Activated naive CD4-positive, alpha-beta T cell treated with anti-CD3 and anti-CD28 coated beads, Interleukin-2, amount 50 U/mL, for 24 hours (primary cell): ENCODE measurements at regions not wholly inside any gene's neighbourhood (a gene's known extent, or its start where the extent isn't known, plus 50 kb on each side); places are given as distances from the start of the nearest gene placed in this dataset.

Source experiments
- H3K27ac Mint-ChIP-seq: one replicate; pipeline ENCODE4 v1.8.0; 2021; ENCODE audit warnings: mild to moderate bottlenecking, mixed read lengths
- H3K27me3 Mint-ChIP-seq: one replicate; pipeline ENCODE4 v1.8.0; 2021; ENCODE audit warnings: mixed read lengths
- H3K36me3 Mint-ChIP-seq: one replicate; pipeline ENCODE4 v1.8.0; 2021; ENCODE audit warnings: mixed read lengths
- H3K4me1 Mint-ChIP-seq: one replicate; pipeline ENCODE4 v1.8.0; 2021; ENCODE audit warnings: mixed read lengths
- H3K4me3 Mint-ChIP-seq: one replicate; pipeline ENCODE4 v1.8.0; 2021; ENCODE audit warnings: mild to moderate bottlenecking, mixed read lengths
- H3K9me3 Mint-ChIP-seq: one replicate; pipeline ENCODE4 v1.8.0; 2021; ENCODE audit warnings: mixed read lengths

DNA sequence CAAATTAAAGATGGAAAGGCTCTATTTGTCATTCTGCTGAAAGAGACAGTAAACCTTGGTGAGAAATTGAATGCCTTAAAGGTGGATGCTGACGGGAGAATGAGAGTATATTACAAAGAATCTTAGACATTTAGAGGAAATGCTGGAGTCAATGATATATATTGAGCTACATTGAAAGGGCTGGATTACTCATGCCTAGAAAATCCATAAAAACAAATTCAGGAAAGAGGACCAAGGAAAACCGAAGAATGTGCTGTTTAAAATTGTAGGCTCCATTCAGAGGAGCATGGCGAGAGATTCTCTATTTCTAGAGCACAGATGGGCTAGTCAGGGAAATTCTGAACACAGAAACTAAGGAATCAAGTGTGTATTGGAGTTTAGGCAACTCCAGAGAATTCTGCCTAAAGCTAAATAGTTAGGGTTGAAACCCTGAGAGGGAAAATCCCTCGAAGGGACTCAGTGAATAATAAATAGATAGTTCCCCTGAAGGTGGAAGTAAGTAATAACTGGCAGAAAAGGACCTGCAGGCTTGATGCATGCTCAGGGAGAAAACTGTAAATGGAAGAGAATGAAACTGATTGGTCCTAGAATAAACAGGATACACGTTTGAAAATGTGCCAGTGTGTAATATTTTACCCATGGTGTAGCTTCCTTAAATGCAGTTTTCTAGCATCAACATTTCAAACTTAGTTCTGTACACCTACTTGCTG is 1532.4 kb upstream of the TENM3 start:
- peaks cover 10% of the 10 kb centered on the region for H3K9me3 Mint-ChIP-seq
- no peaks in the 10 kb centered on the region for H3K36me3 Mint-ChIP-seq
- H3K4me3 Mint-ChIP-seq, result no peak overlapping the region
- H3K27ac Mint-ChIP-seq, result no peak overlapping the region
- H3K4me1 Mint-ChIP-seq, result no peaks in the 10 kb centered on the region
- H3K27me3 Mint-ChIP-seq, result no peaks in the 10 kb centered on the region

DNA sequence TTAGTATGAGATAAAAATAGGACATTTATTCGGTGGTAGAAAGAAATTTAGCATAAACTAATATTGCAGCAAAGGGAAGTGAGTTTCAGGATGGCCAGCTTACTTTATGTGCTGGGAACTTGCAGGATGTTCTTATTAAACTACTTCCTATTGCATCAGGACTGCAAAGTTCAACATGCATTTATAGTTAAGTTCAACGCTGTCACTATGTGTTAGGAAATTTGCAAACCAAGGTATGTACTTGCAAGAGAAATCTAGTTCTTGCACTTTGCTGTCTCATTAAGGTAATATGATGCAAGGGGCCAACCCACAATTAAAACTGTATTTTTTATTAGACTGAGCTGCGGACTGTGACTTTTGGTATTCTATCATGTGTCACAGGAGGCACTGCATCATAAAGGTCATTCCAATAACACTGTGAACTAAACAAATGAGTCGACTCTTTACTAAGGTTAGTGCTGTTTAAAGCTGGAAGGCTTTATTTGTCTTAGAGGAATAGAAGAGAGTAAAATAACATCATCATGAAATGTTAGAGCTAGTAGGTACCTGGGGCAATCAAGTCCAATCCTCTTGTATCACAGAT is 1525.7 kb upstream of the TENM3 start:
- Mint-ChIP-seq H3K9me3 (peaks cover 6% of the 10 kb centered on the region), H3K27ac (no peak overlapping the region), H3K4me3 (no peak overlapping the region), H3K36me3 (no peaks in the 10 kb centered on the region), H3K27me3 (no peaks in the 10 kb centered on the region), H3K4me1 (no peaks in the 10 kb centered on the region)

DNA sequence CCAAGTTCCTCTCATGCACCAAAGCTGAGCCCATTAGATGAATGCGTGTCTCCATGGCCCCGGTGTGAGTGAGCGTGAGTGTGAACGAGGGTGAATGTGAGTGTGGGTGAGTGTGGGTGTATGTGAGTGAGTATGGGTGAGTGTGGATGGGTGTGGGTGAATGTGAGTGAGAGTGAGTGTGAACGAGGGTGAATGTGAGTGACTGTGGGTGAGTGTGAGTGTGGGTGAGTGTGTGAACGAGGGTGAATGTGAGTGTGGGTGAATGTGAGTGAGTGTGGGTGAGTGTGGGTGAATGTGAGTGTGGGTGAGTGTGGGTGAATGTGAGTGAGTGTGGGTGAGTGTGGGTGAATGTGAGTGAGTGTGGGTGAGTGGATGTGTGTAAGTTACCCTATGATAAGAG is 1521.8 kb upstream of the TENM3 start:
- Mint-ChIP-seq H3K27me3 (no peaks in the 10 kb centered on the region), H3K27ac (no peak overlapping the region)

DNA sequence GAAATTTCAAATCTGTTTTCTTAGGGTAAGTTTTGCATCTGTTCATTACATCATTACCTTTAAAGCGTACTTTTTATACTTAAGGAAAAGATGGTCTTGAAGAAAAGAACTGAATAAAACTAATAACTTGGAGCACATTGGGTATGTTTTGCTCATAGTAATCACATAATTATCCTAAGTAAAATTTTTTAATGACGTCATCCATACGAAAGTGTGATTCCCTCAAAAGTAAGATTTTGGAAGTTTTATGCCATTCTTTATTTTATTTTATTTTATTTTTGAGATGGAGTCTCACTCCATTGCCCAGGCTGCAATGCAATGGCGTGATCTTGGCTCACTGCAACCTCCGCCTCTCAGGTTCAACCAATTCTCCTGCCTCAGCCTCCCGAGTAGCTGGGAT is 1516.6 kb upstream of the TENM3 start:
- no peaks in the 10 kb centered on the region for H3K27me3 Mint-ChIP-seq
- H3K27ac Mint-ChIP-seq, result no peak overlapping the region
- no peaks in the 10 kb centered on the region for H3K36me3 Mint-ChIP-seq
- H3K4me1 Mint-ChIP-seq, result no peaks in the 10 kb centered on the region
- no peak overlapping the region for H3K4me3 Mint-ChIP-seq
- no peaks in the 10 kb centered on the region for H3K9me3 Mint-ChIP-seq

More for the DNA sequence above, 1521.8 kb upstream of the TENM3 start:
- Mint-ChIP-seq H3K4me1 (no peaks in the 10 kb centered on the region), H3K36me3 (no peaks in the 10 kb centered on the region), H3K4me3 (no peak overlapping the region), H3K9me3 (no peaks in the 10 kb centered on the region)

DNA sequence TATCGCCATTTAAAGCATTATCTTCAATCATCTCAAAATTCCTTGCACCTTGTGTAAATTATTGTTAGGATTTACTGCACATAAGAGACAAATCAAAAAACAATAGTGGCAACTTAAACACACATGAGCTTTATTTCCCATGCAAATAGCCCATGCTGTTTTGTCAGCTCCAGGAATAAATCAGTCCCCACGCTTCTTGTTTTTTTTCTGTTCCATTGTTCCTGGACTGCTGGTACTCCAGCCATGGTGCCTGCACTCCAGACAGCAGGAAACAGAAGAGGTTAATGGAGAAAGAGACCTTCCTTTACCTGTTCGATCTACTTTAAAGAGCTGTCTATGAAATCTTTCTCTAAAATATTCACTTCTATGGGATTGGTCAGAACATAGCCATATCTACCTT is 1515.7 kb upstream of the TENM3 start:
- Mint-ChIP-seq H3K36me3 (no peaks in the 10 kb centered on the region), H3K27ac (no peak overlapping the region), H3K9me3 (no peaks in the 10 kb centered on the region), H3K4me3 (no peak overlapping the region), H3K4me1 (no peaks in the 10 kb centered on the region), H3K27me3 (no peaks in the 10 kb centered on the region)

DNA sequence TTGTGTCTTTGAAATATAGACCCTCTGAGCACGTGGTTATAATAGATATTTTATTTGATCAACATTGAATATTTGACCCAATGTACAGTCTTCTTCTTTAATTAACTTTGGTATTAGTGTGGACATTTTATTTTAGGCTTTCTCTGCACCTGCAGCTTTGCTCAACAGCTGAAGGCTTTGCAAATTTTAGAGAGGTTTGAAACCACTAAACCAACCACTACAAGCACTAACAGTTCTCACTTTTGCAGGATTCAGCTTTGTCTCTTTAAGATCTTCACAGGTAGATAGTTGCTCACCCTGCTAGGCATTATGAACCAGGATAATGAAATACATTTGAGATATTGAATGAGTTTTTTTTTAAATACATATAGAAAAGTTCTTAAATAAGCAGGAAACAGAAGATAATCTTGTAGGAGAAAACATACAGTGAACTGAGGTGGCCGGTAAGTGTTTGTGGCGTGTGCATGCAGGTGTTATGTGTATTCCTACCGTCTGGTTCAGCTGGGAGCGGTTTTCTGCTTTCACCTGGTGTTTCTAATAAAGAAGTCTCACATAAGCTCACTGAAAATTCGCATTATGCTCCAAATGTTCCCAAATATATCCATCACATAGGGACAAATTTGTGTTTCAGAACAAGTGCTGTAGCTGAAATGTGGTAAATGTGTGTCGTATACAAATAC is 1508.3 kb upstream of the TENM3 start:
- no peaks in the 10 kb centered on the region for H3K9me3 Mint-ChIP-seq
- H3K27ac Mint-ChIP-seq, result no peak overlapping the region
- H3K4me1 Mint-ChIP-seq, result no peaks in the 10 kb centered on the region
- no peaks in the 10 kb centered on the region for H3K36me3 Mint-ChIP-seq
- H3K27me3 Mint-ChIP-seq, result no peaks in the 10 kb centered on the region
- no peak overlapping the region for H3K4me3 Mint-ChIP-seq

DNA sequence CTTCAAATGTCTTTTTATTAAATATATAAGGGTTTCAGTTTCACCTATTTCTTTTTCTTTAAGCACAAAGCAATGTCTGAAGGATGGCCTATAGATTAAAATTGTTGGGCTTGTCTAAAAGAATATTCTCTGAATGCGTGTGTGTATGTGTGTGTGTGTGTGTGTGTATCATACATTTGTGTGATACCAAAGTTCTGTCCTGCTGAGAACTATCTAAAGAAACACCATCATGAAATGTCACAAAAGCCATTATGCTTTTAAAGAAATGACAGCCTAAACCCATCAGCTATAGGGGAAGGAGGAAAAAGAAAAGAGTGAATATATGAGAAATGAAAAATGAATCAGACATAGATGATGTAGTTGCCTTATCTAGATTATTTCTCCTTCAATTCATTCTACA is 1501.5 kb upstream of the TENM3 start:
- Mint-ChIP-seq H3K27me3 (no peaks in the 10 kb centered on the region), H3K27ac (no peak overlapping the region), H3K36me3 (no peaks in the 10 kb centered on the region), H3K9me3 (no peaks in the 10 kb centered on the region), H3K4me3 (no peak overlapping the region), H3K4me1 (no peaks in the 10 kb centered on the region)

DNA sequence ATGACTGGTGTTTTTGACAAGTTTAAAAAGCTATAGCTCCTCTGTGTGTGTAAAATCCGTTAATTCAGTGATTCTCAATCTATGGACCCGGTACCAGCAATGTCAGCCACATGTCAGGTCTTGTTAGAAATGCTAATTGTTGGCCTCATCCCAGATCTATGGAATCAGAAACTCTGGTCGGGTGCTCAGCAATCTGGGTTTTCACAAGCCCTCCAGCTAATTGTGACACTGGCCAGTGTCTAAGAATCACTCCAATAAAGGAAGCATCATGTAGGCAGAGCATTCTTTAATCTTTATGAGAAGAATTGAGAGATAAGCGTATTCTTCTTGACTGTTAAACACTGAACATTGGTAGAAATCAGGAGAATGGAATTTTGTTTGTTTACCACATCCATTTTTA is 1498.2 kb upstream of the TENM3 start:
- H3K27ac Mint-ChIP-seq, result no peak overlapping the region
- no peaks in the 10 kb centered on the region for H3K9me3 Mint-ChIP-seq
- H3K4me1 Mint-ChIP-seq, result no peaks in the 10 kb centered on the region
- no peaks in the 10 kb centered on the region for H3K27me3 Mint-ChIP-seq
- H3K4me3 Mint-ChIP-seq, result no peak overlapping the region
- H3K36me3 Mint-ChIP-seq, result no peaks in the 10 kb centered on the region

DNA sequence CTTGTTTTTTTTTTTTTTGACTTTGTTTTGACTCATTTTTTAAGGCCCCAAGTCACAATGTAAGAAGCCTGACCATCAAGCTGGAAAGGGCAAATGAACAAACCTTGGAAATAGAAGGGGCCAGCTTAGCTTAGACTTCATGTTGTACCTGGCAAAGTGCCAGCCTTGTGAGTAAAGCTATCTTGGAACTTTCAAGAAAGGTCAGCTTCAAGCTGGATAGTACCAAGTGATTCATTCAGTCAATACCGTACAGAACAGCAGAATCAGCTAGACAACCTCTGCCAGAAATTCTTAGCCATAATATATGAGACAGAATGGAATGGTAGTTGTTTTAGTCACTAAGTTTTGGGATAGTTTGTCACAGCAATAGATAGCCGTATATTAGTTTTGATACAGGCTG is 1492.2 kb upstream of the TENM3 start:
- Mint-ChIP-seq H3K9me3 (peaks cover 6% of the 10 kb centered on the region), H3K27me3 (no peaks in the 10 kb centered on the region), H3K36me3 (no peaks in the 10 kb centered on the region), H3K4me3 (no peak overlapping the region), H3K27ac (no peak overlapping the region), H3K4me1 (no peaks in the 10 kb centered on the region)

DNA sequence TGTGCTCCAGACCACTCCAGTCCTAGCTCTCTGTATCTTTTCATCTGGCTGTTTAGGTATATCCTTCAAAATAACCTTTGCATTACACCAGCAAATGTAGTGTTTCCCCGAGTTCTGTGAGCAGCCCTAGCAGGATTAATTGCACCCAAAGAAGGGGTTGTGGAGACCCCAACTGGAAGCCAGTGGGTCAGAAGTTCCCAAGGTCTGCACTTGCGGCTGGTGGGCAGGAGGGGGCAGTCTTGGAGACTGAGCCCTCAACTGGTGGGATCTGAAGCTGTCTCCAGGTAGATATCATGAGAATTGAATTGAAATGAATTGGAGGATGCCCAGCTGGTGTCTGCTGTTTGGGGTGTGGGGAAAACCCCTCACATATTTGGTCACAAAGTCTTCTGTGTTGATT is 1485.3 kb upstream of the TENM3 start:
- Mint-ChIP-seq H3K4me1 (no peaks in the 10 kb centered on the region), H3K36me3 (no peaks in the 10 kb centered on the region), H3K27me3 (no peaks in the 10 kb centered on the region), H3K27ac (no peak overlapping the region), H3K4me3 (no peak overlapping the region), H3K9me3 (no peaks in the 10 kb centered on the region)

DNA sequence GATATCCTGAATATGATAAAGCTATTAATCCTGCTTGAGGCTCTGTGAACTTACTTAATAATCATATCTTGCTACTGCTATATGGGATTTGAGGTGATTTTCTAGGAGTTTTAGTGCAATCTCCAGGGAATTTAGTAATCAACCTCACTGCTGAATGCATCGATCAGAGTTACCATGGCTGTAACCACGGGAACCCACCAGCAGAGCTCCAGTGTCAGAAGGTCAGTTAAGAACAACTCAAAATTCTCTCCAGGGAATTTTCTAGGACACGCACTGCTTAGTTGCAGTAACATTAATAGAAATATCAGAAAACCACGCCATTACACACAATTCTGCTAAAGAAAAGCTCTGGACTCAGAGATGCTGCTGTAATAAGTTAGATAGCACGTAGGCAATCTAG is 1477.2 kb upstream of the TENM3 start:
- Mint-ChIP-seq H3K27ac (no peak overlapping the region), H3K36me3 (no peaks in the 10 kb centered on the region), H3K4me3 (no peak overlapping the region), H3K9me3 (no peaks in the 10 kb centered on the region), H3K27me3 (no peaks in the 10 kb centered on the region), H3K4me1 (no peaks in the 10 kb centered on the region)

DNA sequence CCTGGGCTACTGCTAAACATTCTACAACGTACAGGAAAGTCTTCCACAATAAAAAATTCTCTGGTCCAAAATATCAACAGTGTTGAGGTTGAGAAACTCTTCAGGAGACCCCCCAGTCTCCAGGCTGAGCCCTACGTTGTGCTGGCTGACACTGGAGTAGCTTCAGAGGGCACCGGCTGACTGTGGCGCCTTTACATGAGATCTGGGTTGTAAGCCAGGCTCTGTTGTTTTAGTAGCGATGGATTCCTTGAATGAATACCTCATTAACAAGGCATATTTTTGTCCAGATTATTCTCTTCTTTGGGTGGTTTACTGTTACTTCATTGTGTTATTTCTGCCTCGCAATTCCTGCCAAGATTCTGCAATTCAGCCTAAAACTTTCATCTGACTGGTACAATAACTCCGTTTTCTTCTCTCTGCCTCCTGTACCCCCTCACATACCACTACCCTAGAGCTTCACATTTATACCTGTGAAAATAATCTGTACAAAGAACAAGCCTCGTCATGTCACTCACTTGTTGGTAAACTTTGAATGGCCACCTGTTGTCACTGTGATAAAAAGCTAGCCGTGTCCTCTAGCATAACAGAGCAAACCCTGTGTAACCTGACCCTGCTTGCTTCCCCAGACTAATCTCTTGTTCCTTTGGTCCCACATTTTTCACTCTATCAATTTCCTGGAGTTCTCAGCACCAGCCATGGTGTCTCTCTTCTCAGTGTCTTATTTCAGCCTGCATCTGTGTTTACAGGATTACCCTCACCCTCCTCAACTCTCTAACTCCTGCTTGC is 1476.1 kb upstream of the TENM3 start:
- H3K4me3 Mint-ChIP-seq, result no peak overlapping the region
- H3K9me3 Mint-ChIP-seq, result no peaks in the 10 kb centered on the region
- H3K36me3 Mint-ChIP-seq, result no peaks in the 10 kb centered on the region
- H3K27ac Mint-ChIP-seq, result no peak overlapping the region
- no peaks in the 10 kb centered on the region for H3K27me3 Mint-ChIP-seq
- H3K4me1 Mint-ChIP-seq, result no peaks in the 10 kb centered on the region

DNA sequence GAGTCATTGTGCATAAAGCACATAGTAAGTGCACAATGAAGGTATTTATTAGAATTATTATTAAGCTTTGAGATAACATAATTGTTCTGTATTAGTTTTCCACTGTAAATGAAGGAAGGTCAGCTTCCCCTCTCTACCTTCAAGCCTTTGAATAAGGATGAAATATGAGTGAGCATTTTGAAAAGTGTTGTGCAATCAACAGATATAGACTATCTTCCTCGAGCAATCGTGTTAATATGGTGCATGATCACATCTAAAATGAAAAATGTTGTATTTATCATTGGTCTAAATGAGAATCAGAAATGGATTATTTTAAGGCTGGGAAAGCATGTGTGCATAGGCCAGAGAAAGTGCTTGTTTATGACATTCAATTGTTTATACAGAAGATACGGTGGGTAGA is 1474.6 kb upstream of the TENM3 start:
- no peak overlapping the region for H3K27ac Mint-ChIP-seq
- peaks cover 3% of the 10 kb centered on the region for H3K9me3 Mint-ChIP-seq
- H3K36me3 Mint-ChIP-seq, result no peaks in the 10 kb centered on the region
- H3K4me3 Mint-ChIP-seq, result no peak overlapping the region
- H3K27me3 Mint-ChIP-seq, result no peaks in the 10 kb centered on the region
- no peaks in the 10 kb centered on the region for H3K4me1 Mint-ChIP-seq

DNA sequence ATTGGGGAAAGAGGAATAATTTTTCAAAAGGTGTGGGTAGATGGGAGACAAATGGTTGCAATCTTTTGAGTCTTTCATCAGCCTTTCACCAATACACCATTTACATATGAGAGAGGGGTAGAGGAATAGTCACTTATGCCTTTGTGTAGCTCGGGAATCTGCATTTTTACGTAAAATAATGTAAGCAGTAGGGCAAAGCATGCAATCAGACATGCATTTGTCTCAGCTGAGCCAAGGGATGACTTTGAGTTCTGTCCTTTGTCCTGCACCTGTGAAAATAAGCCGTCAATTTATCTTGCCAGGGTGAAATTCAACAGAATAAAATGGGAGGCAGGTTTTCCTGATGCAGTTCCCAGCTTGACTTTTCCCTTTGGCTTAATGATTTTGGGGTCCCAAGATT is 1473.4 kb upstream of the TENM3 start:
- Mint-ChIP-seq H3K4me1 (no peaks in the 10 kb centered on the region), H3K4me3 (no peak overlapping the region), H3K36me3 (no peaks in the 10 kb centered on the region), H3K9me3 (peaks cover 3% of the 10 kb centered on the region), H3K27me3 (no peaks in the 10 kb centered on the region), H3K27ac (no peak overlapping the region)

DNA sequence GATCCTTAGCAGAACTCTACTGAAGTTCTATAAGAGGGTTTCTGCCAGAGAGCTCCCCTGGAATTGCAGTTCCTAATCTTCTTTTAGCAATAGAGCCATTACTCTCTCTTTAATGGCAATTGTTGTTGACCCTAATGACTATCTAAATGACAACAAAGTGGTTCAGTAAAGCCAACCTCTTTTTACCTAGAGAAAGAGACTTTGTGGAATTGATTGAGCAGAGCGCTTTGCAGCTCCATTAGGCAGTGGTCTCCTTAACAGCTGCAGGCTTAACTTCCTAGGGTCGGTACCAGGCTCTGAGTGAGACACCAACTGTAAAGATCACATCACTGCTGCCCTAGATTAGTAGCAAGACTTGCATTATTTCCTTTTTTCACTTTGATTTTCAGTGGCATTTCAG is 1472.9 kb upstream of the TENM3 start:
- no peak overlapping the region for H3K4me3 Mint-ChIP-seq
- peaks cover 3% of the 10 kb centered on the region for H3K9me3 Mint-ChIP-seq
- H3K27ac Mint-ChIP-seq, result no peak overlapping the region
- no peaks in the 10 kb centered on the region for H3K36me3 Mint-ChIP-seq
- no peaks in the 10 kb centered on the region for H3K27me3 Mint-ChIP-seq
- no peaks in the 10 kb centered on the region for H3K4me1 Mint-ChIP-seq

DNA sequence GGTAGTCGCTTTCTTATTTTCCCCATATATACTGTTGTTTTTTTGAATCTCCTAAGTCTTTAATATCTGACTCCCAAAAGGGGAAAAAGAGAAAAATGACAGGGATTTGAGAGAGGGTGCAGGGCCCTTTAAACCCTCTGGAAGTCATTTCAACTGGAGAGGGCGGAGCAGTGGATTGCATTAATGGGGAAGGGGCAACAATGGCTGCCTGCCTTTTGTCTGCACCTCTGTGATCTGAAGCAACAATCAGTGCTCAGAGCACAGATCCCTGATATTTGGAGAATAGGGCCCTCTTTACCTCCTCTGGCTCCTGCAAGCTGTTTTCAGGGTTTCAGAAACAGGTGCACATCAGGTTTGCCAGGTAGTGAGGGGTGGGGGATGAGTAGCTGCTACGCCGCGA is 1458.3 kb upstream of the TENM3 start:
- Mint-ChIP-seq H3K27ac (no peak overlapping the region), H3K4me1 (no peaks in the 10 kb centered on the region), H3K27me3 (no peaks in the 10 kb centered on the region), H3K9me3 (no peaks in the 10 kb centered on the region), H3K4me3 (no peak overlapping the region), H3K36me3 (no peaks in the 10 kb centered on the region)
